ENCODE measurements at regions not wholly inside any gene's neighbourhood (a gene's known extent, or its start where the extent isn't known, plus 50 kb on each side); places are given as distances from the start of the nearest gene placed in this dataset.

GRCh38 chr4:189048119-189048518 lies 892.6 kb upstream of the FRG1 start:
- POLR2A ChIA-PET: no interaction called here
- H3K36me3 ChIP-seq (ENCODE audit: insufficient read depth, low read length): no peaks in the 10 kb centered on the region
- CTCF ChIA-PET: no interaction called here

GRCh38 chr4:189049682-189050081 lies 891.0 kb upstream of the FRG1 start:
- Histone ChIP-seq H3K4me3 (ENCODE audit: low read length) (no peak overlapping the region), H3K27ac (ENCODE audit: low read depth in 1 of 2, low read length in 2 of 2) (no peak overlapping the region), H3K9me3 (ENCODE audit: control insufficient read depth in 1 of 2, insufficient read depth in 1 of 2, low read length in 2 of 2) (no peaks in the 10 kb centered on the region), H3K36me3 (ENCODE audit: insufficient read depth, low read length) (no peaks in the 10 kb centered on the region), H3K27me3 (ENCODE audit: control insufficient read depth in 1 of 2, insufficient read depth in 2 of 2, low read length in 2 of 2) (no peaks in the 10 kb centered on the region), H3K4me1 (ENCODE audit: insufficient read depth, low read length) (no peaks in the 10 kb centered on the region)
- Mint-ChIP-seq H3K4me1 (ENCODE audit: low read depth) (no peaks in the 10 kb centered on the region), H3K36me3 (ENCODE audit: low read depth) (no peaks in the 10 kb centered on the region), H3K27ac (no peak overlapping the region), H3K4me3 (no peak overlapping the region), H3K27me3 (no peaks in the 10 kb centered on the region), H3K9me3 (peaks cover 2% of the 10 kb centered on the region)
- POLR2A ChIA-PET: no interaction called here
- DNase-seq (no peak), ATAC-seq (ENCODE audit: poor library complexity) (no peak)
- CTCF ChIA-PET: no interaction called here
- TF ChIP-seq, protein P1, sequence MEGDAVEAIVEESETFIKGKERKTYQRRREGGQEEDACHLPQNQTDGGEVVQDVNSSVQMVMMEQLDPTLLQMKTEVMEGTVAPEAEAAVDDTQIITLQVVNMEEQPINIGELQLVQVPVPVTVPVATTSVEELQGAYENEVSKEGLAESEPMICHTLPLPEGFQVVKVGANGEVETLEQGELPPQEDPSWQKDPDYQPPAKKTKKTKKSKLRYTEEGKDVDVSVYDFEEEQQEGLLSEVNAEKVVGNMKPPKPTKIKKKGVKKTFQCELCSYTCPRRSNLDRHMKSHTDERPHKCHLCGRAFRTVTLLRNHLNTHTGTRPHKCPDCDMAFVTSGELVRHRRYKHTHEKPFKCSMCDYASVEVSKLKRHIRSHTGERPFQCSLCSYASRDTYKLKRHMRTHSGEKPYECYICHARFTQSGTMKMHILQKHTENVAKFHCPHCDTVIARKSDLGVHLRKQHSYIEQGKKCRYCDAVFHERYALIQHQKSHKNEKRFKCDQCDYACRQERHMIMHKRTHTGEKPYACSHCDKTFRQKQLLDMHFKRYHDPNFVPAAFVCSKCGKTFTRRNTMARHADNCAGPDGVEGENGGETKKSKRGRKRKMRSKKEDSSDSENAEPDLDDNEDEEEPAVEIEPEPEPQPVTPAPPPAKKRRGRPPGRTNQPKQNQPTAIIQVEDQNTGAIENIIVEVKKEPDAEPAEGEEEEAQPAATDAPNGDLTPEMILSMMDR (IDR thresholded peaks at IDR 0.05): no peak
- intact Hi-C loops (cut with DNase I, micrococcal nuclease): no loop called here

More at GRCh38 chr4:189048119-189048518, 892.6 kb upstream of the FRG1 start:
- Histone ChIP-seq H3K27ac (ENCODE audit: low read depth in 1 of 2, low read length in 2 of 2) (no peak overlapping the region), H3K9me3 (ENCODE audit: control insufficient read depth in 1 of 2, insufficient read depth in 1 of 2, low read length in 2 of 2) (peaks cover 0 to under 1% of the 10 kb centered on the region in 2 experiments), H3K4me1 (ENCODE audit: insufficient read depth, low read length) (no peaks in the 10 kb centered on the region), H3K4me3 (ENCODE audit: low read length) (no peak overlapping the region), H3K27me3 (ENCODE audit: control insufficient read depth in 1 of 2, insufficient read depth in 2 of 2, low read length in 2 of 2) (no peaks in the 10 kb centered on the region)
- DNase-seq (no peak), ATAC-seq (ENCODE audit: poor library complexity) (no peak)
- TF ChIP-seq, protein P1 (IDR thresholded peaks at IDR 0.05): no peak
- Mint-ChIP-seq H3K9me3 (peaks cover 2% of the 10 kb centered on the region), H3K27me3 (no peaks in the 10 kb centered on the region), H3K36me3 (ENCODE audit: low read depth) (no peaks in the 10 kb centered on the region), H3K4me1 (ENCODE audit: low read depth) (no peaks in the 10 kb centered on the region), H3K27ac (no peak overlapping the region), H3K4me3 (no peak overlapping the region)
- intact Hi-C loops (cut with DNase I, micrococcal nuclease): no loop called here

GRCh38 chr4:189050643-189051042 lies 890.0 kb upstream of the FRG1 start:
- no peaks in the 10 kb centered on the region for H3K4me1 Mint-ChIP-seq (ENCODE audit: low read depth)
- TF ChIP-seq, protein P1 (IDR thresholded peaks at IDR 0.05): no peak
- peaks cover 2% of the 10 kb centered on the region for H3K9me3 Mint-ChIP-seq
- intact Hi-C loops (cut with DNase I, micrococcal nuclease): no loop called here
- no peaks in the 10 kb centered on the region for H3K4me1 ChIP-seq (ENCODE audit: insufficient read depth, low read length)
- no peaks in the 10 kb centered on the region for H3K27me3 ChIP-seq (ENCODE audit: control insufficient read depth in 1 of 2, insufficient read depth in 2 of 2, low read length in 2 of 2)
- H3K27ac ChIP-seq (ENCODE audit: low read depth in 1 of 2, low read length in 2 of 2): no peak overlapping the region
- DNase-seq: no peak
- no peaks in the 10 kb centered on the region for H3K27me3 Mint-ChIP-seq
- no peaks in the 10 kb centered on the region for H3K36me3 ChIP-seq (ENCODE audit: insufficient read depth, low read length)
- no peak overlapping the region for H3K27ac Mint-ChIP-seq
- ATAC-seq (ENCODE audit: poor library complexity): no peak
- no peak overlapping the region for H3K4me3 ChIP-seq (ENCODE audit: low read length)
- no peaks in the 10 kb centered on the region for H3K9me3 ChIP-seq (ENCODE audit: control insufficient read depth in 1 of 2, insufficient read depth in 1 of 2, low read length in 2 of 2)
- H3K4me3 Mint-ChIP-seq: no peak overlapping the region
- POLR2A ChIA-PET: no interaction called here
- H3K36me3 Mint-ChIP-seq (ENCODE audit: low read depth): no peaks in the 10 kb centered on the region
- CTCF ChIA-PET: no interaction called here

All from CD4-positive, alpha-beta T cell (primary cell).